HFF-Myc (cell line): ENCODE measurements at regions not wholly inside any gene's neighbourhood (a gene's known extent, or its start where the extent isn't known, plus 50 kb on each side); places are given as distances from the start of the nearest gene placed in this dataset.

Experiments used
- DNase-seq: peaks from one replicate; pipeline ENCODE4 v3.0.0-alpha.2; 2011; ENCODE audit warnings: low read depth; ENCODE audit errors: extremely low read depth
- H3K4me3 ChIP-seq: replicated peaks from 2 replicates; pipeline ENCODE4 v1.5.1; 2011; ENCODE audit warnings: low read depth, mild to moderate bottlenecking, control low read depth, low read length
- CTCF ChIP-seq: IDR thresholded peaks from 2 replicates; pipeline ENCODE4 v1.5.1; 2012; ENCODE audit warnings: mild to moderate bottlenecking, low read depth, low read length, control low read depth; ENCODE audit errors: missing control alignments

GRCh38 chr20:60485012-60485760 is 527.0 kb downstream of the CDH26 start:
- H3K4me3 ChIP-seq = no peak overlapping the region
- no peak for TF ChIP-seq CTCF
- DNase-seq = no peak

- DNase-seq = no peak
- TF ChIP-seq CTCF = no peak
- H3K4me3 ChIP-seq = no peak overlapping the region
Measured at GRCh38 chr20:60486315-60486714, 528.1 kb downstream of the CDH26 start.

GRCh38 chr20:60486937-60487336 is 528.7 kb downstream of the CDH26 start:
- TF ChIP-seq CTCF = no peak
- no peak overlapping the region for H3K4me3 ChIP-seq
- DNase-seq = no peak

GRCh38 chr20:60490217-60491050 is 532.2 kb downstream of the CDH26 start:
- H3K4me3 ChIP-seq = no peak overlapping the region
- TF ChIP-seq CTCF = no peak
- no peak for DNase-seq

- no peak for TF ChIP-seq CTCF
- no peak for DNase-seq
- H3K4me3 ChIP-seq = no peak overlapping the region
Measured at GRCh38 chr20:60491051-60491581, 532.9 kb downstream of the CDH26 start.

GRCh38 chr20:60494476-60494875 is 536.3 kb downstream of the CDH26 start:
- TF ChIP-seq CTCF = no peak
- no peak overlapping the region for H3K4me3 ChIP-seq
- no peak for DNase-seq
